ENCODE measurements at regions not wholly inside any gene's neighbourhood (a gene's known extent, or its start where the extent isn't known, plus 50 kb on each side); places are given as distances from the start of the nearest gene placed in this dataset.

DNA sequence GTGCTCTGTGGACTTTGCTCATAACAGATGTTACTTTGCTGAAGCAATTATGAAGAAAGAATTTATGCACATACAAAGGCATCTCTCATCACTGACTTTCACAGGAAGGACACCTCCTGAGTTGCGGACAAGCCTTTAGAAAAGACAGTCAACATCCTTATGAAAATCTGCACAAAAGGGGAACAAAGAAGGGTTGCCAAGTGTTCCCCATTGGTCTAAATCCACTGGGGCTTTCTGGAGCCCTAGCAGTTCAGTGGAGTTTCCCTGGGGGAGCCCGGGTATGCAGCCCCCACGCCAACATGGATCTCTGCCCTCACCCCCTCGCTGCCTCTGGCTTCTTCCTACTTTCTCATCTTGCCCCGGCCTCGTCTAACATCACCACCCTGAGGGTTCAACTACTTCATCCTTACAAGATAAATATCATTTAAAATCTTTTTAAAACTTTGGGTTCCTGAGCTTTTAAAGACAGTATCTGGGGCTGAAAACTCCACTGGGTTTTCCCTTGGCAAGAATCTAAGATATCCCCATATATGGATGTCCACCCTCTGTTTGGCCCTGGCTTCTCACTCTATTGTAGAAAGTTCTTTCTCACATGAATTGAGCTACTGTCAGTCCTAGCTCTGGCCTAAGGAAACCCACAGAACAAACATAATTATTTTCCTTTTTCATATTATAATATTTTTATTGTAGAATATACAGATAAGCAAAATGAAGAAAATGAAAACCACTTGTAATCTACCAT is 207.9 kb upstream of the RGMA start:
- TF ChIP-seq, protein P1, sequence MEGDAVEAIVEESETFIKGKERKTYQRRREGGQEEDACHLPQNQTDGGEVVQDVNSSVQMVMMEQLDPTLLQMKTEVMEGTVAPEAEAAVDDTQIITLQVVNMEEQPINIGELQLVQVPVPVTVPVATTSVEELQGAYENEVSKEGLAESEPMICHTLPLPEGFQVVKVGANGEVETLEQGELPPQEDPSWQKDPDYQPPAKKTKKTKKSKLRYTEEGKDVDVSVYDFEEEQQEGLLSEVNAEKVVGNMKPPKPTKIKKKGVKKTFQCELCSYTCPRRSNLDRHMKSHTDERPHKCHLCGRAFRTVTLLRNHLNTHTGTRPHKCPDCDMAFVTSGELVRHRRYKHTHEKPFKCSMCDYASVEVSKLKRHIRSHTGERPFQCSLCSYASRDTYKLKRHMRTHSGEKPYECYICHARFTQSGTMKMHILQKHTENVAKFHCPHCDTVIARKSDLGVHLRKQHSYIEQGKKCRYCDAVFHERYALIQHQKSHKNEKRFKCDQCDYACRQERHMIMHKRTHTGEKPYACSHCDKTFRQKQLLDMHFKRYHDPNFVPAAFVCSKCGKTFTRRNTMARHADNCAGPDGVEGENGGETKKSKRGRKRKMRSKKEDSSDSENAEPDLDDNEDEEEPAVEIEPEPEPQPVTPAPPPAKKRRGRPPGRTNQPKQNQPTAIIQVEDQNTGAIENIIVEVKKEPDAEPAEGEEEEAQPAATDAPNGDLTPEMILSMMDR (IDR thresholded peaks at IDR 0.05; ENCODE audit: control extremely low read depth, extremely low read depth, low read depth, missing control alignments): no peak
- CTCF ChIA-PET: no interaction called here
- no peak for DNase-seq (ENCODE audit: extremely low spot score)
- POLR2A ChIA-PET: no interaction called here

DNA sequence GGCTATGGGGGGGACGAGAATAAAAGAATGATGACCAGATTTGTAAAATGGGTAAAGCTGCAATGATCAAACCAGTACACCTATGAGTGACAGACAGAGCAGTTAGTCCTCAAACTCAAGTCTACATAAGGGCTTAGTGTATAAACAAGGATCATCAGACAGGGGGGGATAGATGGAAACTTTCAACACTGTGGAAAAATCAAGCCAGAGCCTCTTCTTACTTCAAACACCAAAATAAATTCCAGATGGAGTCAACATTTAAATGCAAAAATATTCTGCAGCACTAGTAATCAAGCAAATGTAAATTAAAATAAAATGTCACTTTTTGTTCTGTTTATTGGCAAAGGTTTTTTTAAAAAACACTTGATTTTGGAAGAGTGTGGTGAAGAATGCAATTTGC is 205.9 kb upstream of the RGMA start:
- DNase-seq (ENCODE audit: extremely low spot score): no peak
- TF ChIP-seq, protein P1 (IDR thresholded peaks at IDR 0.05; ENCODE audit: control extremely low read depth, extremely low read depth, low read depth, missing control alignments): no peak
- ChIA-PET POLR2A (no interaction called here), CTCF (no interaction called here)

DNA sequence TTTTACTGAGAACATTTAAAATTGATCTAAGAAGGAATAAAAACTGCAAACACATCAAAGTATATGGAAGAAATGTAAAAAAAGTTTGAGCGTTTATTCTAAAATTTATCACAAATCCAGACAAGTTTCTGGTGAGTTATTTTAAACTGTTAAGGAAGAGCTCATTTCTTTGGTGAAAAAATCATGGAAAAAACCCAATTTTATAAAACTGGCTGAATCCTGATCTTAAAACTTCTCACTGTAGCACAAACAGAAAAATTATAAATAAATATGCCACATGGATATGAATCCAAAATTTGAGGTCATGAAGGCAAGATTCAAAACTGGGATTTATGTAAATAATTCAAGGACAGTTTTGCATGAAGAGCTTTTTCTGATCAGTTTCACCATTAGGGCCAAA is 205.1 kb upstream of the RGMA start:
- TF ChIP-seq, protein P1 (IDR thresholded peaks at IDR 0.05; ENCODE audit: control extremely low read depth, extremely low read depth, low read depth, missing control alignments): no peak
- POLR2A ChIA-PET: no interaction called here
- DNase-seq (ENCODE audit: extremely low spot score): no peak
- CTCF ChIA-PET: no interaction called here

DNA sequence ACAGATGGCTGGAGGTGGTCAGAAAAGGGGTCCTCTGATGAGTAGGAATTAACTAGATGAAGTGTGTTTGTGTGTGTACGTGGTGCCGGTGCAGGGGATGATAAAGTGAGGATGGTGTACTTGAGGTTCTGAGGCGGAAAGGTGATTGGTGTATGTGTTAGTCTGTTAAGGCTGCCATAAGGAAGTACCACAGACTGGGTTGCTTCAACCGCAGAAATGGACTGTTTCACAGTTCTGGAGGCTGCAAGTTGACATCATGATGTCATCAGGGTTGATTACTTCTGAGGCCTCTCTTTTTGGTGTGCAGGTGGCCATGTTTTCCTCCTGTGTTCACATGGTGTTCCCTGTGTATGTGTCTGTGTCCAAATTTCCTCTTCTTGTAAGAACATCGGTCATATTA is 202.4 kb upstream of the RGMA start:
- ChIA-PET CTCF (no interaction called here), POLR2A (no interaction called here)
- TF ChIP-seq, protein P1 (IDR thresholded peaks at IDR 0.05; ENCODE audit: control extremely low read depth, extremely low read depth, low read depth, missing control alignments): no peak
- DNase-seq (ENCODE audit: extremely low spot score): no peak

DNA sequence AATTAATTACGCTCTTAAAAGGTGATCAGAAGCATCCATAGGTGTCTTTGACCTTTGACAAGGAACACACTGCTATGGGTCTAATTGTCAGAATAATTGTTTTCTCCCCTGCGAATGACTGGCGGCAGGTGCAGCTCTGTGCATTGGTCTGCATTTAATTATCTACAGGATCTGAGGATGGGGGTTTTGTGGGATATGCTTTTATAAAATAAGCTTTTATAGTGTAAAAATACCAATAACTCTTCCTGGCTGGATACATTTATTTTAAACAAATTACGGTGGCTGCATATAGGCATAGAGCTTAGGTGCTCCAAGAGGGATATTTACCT is 201.6 kb upstream of the RGMA start:
- ChIA-PET POLR2A (no interaction called here), CTCF (no interaction called here)

DNA sequence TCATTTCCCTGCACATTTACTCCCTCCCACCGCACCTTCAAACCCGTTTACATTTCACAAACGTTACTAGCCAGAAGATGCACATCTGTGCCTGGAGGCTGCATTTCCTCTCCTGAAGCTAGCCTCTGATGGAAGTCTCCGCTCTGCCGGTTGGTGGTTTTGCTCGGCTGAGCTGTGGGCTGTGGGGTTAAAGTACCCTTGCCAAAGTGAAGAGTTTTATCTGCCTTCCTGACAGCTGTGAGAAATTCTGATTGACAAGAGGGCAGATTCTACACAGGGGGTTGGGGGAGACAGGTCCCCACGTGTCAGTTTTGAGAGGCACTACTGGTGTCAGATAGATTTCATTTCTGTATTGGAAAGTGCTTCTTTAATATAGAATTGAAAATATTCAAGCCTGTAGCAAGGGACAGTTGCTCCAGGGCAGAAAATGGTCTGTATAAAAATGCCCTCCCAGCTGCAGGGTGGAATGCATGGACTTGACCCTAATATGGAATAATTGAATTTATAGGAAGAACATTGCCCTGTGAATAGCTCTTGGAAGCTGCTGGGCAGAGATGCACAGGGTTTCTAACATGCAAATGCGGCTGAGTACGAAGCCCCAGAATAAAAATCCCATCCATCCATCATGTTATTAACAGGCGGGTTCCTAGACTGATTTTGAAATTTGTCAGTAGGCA is 201.1 kb upstream of the RGMA start:
- no peak for DNase-seq (ENCODE audit: extremely low spot score)
- ChIA-PET POLR2A (no interaction called here), CTCF (no interaction called here)
- TF ChIP-seq, protein P1 (IDR thresholded peaks at IDR 0.05; ENCODE audit: control extremely low read depth, extremely low read depth, low read depth, missing control alignments): no peak

More for the DNA sequence above, 201.6 kb upstream of the RGMA start:
- DNase-seq (ENCODE audit: extremely low spot score): no peak
- TF ChIP-seq, protein P1 (IDR thresholded peaks at IDR 0.05; ENCODE audit: control extremely low read depth, extremely low read depth, low read depth, missing control alignments): no peak

Data from GM10248 (cell line).